OCI-M1 (cell line): ENCODE measurements at regions not wholly inside any gene's neighbourhood (a gene's known extent, or its start where the extent isn't known, plus 50 kb on each side); places are given as distances from the start of the nearest gene placed in this dataset.
A peak's percentile ranks its signal among the peaks of the same experiment; 100 is the strongest.

Experiments used
- DNase-seq: peaks from one replicate; lab custom pipeline; 2025; lab: John Stamatoyannopoulos, UW

DNA sequence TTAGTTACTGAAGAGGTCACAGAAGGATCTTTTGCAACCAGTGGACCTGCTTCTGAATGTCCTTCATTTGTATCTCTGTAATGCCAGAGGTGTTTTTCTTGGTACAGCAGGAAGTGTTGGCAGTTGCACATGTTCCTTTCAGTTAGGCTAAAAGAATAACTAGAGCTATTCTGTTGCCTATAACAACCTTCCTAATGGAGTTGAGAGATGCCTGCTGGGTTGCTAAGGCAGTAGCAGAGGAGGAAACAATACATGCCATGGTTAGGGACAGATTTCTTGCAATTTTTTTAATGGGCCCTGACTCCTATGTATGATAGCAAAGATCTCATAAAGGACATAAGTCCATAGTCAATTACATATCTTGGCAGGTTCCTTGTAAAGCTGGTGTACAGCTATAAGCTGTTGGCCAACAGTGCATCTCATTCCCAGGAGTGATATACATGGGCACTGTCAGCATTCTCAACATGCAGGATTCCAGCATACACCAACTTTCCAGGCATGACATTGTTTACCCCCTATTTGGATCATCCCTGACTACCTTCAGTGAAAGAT is 556.6 kb downstream of the CCER1 start:
- no peak for DNase-seq

DNA sequence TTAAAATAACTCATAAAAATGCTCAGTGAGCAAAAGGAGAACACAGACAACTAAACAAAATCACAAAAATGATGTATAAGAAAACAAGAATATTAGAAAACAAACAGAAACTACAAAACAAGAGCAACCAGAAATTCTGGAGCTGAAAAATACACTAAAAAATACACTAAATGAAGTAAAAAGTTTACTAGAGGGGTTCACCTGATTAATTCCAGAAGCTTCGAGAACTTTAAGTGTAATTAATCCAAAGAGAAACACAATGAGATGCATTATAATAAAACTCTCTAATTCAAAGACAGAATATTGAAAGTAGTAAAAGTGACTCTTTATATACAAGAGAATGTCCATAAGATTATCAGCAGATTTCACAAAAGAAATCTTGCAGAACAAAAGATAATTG is 558.4 kb downstream of the CCER1 start:
- DNase-seq: peak; percentile 15

DNA sequence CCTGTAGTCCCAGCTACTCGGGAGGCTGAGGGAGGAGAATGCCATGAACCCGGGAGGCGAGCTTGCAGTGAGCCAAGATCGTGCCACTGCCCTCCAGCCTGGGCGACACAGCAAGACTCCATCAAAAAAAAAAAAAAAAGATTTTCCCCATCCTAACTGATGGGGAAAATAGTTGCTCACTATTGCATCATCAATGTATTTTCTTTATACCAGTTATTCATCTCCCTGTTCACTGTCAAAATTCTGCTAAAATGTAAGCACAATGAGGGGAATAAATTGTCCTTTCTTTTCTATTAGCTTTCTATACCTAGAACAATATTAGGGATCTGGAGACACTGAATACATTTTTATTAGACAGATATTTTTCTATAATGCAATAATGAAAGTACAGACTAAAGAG is 561.3 kb downstream of the CCER1 start:
- peak; percentile 38 for DNase-seq

DNA sequence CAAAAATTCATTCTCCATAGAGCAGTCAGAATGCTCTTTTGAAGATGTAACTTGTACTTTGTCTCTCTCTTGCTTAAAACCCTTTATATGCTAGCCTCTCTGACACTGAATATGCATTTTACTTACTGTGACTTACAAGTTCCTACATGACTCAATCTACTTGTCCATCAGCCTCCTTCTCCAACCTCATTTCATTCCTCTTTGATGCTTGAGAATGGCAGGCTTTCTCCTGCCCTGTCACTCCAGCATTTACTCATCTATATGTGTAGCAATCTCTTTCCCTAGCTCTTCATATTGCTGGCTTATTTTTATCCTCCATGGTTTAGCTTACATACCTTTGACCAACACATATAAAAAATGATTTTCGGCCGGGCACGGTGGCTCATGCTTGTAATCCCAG is 561.9 kb downstream of the CCER1 start:
- DNase-seq: no peak

- DNase-seq: peak; percentile 74
Observed at GRCh38 chr12:90390947-90391346, 564.0 kb downstream of the CCER1 start.

DNA sequence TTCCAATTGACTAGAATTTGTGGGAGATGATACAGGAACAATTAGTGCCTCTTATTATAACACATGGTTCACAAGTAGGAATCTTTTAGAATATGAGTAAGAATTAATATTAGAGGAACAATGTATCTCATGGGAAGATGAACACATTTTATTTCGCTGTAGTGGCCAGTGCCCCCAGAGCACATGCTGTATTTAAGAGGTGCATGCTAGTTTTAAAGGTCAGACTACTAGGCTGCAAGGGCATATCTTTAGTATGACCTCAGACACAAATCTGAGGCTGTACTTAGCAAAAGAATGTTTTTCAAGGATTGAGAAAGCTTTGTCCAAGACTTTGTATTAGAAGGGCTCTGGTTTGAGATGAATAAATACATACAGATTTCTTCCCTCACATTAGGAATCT is 586.9 kb downstream of the CCER1 start:
- DNase-seq: no peak

DNA sequence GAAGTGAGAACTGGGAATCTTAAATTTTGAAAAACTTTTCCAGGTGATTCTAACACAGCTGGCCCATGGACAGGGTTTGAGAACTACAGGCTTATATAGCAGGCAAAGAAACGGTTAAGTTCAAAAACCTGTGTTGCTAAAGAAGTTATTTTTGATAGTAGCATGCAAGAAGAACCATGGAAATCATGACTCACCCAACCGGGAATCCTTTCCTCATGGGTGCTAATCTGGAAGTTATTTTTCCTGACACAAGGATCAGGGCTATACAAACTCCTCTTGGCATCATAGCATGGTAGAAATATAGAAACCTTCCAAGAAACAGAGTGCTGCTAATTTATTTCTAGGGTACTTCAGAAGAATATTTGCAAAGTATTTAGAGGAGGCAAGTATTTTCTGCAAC is 588.7 kb downstream of the CCER1 start:
- DNase-seq: no peak

DNA sequence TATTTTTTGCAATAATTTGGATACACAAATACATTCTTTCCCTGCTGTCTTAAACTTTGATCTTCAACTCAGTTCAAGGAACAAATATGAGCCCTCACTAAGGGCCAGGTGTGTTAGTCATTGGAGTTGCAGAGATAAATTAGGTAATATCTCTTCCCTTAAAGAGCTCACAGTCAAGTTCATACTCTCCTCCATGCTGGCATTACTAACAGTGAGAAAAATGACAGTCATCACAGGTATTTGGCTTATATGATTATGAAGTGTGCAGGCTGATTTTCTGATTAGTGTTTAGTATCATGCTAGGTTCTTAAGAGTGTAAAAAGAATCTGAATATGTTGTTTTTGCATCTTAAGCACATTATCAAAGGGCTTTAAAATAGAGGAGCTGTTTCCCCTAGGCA is 594.7 kb downstream of the CCER1 start:
- no peak for DNase-seq

DNA sequence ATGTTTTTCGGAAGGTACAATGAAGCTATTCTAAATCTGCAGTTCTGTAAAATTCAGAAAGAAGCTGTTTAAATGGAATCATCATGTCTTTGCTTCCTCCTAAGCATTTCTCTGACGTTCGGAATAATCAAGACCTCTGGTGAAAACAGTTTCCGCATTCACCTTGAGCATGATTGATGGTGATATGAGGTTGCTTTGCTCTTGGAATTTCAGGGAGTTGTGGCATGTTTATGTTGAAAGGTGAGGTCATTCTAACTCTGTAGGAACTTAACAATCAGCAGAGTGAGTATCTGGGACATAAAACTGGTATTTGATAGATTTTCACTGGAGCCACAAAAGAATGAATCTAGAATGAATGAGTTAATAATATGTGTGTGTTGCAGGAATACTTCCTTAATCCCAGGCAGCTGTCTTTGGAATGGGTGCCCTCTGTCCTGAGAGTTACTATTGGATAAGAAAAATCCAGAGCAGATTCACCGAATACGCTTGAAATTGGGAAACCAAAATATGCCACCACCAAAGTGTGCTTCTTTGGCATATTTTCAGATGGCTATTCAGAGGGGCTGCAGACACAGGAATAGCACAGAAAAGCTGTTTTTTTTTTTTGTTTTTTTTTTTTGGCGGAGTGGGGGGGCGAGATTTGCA is 599.1 kb downstream of the CCER1 start:
- DNase-seq: no peak

DNA sequence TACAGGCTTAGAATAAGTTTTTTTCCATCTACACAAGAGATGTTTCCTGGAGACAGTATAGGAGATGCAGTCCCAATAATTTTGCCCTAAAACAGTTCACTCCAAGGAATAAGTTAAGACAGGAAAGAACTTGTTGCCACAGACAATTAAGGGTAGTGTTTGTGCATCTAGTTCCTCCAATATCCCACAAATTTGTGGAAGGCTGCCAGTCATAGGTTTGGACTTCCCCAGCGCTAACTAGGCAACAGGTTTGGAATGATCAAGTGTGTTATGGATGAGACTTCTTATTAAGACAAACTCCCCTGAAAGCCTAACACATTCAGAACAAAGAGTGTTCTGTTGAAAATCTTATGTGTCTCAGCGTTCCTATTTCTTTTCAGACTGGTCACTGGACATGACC is 611.0 kb downstream of the CCER1 start:
- no peak for DNase-seq

- no peak for DNase-seq
Observed at GRCh38 chr12:90342081-90342480, 612.9 kb downstream of the CCER1 start.

DNA sequence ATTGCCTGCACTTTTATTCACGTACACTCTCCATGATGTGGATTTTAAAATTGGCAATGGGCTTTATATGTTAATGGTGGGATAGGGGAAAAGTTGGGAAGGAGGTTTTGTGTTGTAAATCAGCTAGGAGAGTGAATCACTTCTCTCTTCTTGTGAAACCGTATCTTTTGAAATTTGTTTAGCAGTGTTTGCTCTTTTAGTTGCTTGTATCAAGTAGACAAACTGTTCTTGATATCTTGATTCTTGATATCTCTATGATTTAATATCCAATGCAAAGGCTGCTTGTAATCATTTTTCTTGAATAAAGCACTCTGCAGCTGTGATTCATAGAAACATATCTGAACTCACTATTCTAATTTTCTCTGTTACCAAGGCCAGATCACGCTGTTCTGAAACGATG is 615.1 kb downstream of the CCER1 start:
- no peak for DNase-seq

DNA sequence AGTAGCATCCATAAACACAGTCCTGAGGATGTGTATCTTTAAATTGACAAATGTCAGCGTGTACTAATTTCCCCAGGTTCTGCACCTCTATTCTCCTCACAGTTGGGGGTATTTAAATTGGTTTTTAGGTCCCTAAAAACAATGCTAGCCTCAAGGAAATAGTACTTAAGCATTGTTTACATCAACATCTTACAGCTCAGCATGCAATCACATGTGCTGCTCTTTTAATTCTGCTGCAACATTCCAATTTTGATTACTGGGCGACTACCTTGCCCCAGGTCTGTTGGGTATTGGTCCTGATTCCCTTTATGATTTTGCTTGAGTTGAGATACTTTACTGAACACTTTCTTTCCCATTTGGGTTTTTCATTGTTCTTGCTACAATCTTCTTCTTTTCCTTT is 616.6 kb downstream of the CCER1 start:
- no peak for DNase-seq

GRCh38 chr12:90337018-90337417 is 618.0 kb downstream of the CCER1 start:
- no peak for DNase-seq

GRCh38 chr12:90335566-90335965 is 619.4 kb downstream of the CCER1 start:
- DNase-seq: peak; percentile 7

DNA sequence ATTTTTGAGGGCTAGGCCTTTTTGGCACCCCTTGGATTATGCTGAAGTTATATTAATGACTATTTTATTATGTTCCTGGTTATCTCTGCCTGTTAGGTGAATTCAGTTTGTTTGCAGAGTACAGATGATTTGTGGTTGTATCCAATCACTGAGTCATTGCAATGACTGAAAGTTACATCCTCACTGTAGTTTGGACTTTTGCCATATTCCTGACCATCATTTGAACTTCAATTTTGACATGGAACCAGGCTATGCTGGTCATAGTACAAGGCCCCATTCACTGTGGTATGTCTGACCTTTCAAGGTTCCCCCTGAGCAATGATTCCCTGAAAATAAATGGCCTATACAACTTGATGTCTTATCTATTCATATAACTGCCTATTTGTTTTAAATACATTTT is 621.0 kb downstream of the CCER1 start:
- DNase-seq: no peak

DNA sequence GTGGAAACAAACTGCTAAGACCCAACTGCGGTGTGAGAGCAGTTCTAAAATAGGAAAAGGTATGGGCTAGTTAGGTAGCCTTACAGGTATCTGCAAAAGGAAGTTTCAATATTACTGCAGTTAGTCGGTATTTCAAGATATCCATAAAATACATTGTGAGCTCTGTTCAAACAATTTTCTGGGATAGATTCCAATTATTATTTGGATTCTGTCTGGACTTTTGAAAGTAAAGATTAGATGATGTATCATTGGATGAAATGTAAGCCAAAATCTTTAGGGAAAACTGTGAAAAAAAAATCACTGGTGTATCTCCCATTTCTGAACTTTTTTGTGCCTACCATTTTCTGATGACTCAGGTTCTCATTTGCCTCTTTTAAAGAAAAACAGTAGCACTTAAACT is 621.6 kb downstream of the CCER1 start:
- no peak for DNase-seq

- DNase-seq: no peak
Observed at GRCh38 chr12:90331821-90332220, 623.2 kb downstream of the CCER1 start.

- no peak for DNase-seq
Observed at GRCh38 chr12:90331262-90331661, 622.6 kb upstream of the ATP2B1 start.

DNA sequence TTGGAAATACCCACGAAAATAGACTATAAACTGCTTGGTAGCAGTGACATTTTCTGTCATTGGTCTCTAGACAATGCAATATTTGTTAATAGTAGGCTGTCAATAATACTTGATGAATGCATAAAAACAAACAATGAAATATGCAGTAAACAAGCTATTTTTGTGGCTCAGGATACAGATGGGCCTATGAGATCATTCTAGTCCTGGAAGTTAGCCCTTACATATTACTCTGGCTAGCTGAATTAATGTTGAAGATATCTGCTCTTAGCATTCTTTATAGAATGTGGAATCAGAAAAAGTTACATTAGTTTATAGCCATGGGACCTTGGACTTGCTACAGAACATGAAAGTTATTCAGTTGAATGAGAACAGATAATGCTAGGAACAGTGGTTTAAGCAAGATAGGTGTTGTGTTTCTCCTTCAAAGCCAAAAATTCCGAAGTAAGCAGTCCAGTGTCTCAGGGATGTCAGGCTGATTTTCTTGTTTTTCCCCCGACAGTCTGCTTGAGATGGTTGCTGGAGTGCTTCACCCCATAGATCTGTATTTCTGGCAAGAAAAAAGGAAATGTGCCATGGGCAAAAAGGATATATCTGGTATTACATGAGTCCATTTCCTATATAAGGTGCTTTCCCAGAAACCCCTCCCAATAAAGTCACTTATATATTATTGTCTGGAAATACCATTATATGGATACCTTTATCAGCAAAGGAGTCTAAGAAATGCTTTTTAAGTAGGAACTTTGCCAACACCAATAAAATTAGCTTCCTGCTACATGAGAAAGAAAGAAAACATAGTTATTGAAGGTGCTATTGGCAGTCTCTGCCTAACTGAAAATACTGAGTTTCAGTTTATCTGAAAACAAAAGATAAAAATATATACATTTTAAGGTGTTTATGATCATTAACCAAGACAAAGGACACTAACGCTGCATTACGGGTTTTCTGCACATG is 619.4 kb upstream of the ATP2B1 start:
- DNase-seq: no peak

DNA sequence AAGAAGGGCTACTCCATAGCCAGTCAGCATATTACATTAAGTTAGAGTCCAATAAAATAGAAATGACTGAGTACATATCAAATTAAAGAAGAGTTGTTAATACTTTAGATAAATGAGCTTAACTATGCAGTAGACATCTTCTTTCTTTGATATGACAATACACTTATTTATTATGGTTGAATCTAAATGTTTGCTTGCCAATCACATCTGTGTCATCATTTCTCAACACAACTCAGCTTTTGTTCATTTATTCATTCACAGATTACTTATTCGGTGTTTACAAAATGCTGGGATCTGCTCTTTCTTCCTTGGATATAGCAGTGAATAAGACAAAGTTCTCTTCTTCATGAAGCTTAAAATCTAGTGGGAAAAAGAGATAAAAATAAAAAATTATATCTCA is 614.6 kb upstream of the ATP2B1 start:
- DNase-seq: no peak

GRCh38 chr12:90322006-90322405 is 613.4 kb upstream of the ATP2B1 start:
- DNase-seq: no peak

DNA sequence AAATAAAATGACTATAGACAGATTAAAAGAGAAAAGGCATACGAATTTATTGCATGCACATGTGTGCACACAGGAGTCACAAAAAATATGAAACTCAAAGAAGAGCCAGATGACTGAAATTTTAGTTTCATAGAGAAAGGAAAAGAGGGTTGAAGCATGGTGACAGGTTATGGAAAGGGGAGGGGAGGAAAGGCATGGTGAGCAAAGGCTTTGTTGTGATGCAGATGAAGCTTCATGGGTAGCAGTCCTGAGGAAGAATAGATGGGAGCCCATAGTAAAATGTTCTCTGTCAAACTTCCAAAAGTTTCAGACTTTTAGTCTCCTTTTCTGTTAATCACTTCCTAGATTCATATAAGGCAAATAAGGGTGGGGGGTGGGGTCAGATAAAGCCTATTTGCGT is 612.7 kb upstream of the ATP2B1 start:
- DNase-seq: no peak
